Colonic mucosa (tissue), 4 donors: ENCODE measurements at regions not wholly inside any gene's neighbourhood (a gene's known extent, or its start where the extent isn't known, plus 50 kb on each side); places are given as distances from the start of the nearest gene placed in this dataset.

Experiments used
- DNase-seq: peaks from one replicate; pipeline ENCODE4 v3.0.0-alpha.2; 2020
- H3K27ac ChIP-seq: fragments of 200-600 bp; one replicate; pipeline ENCODE4 v1.8.0; 2021
- H3K27me3 ChIP-seq: fragments of 200-600 bp; one replicate; pipeline ENCODE4 v1.8.0; 2021
- H3K36me3 ChIP-seq: fragments of 200-600 bp; one replicate; pipeline ENCODE4 v1.8.0; 2021
- H3K4me1 ChIP-seq: fragments of 200-600 bp; one replicate; pipeline ENCODE4 v1.8.0; 2021; ENCODE audit warnings: mild to moderate bottlenecking
- H3K4me3 ChIP-seq: fragments of 200-600 bp; one replicate; pipeline ENCODE4 v1.8.0; 2021
- H3K9ac ChIP-seq, 2 donors: one replicate each; pipeline ENCODE4 v1.7.0; 2013; ENCODE audit warnings: control low read depth in 2 of 2, low read depth in 2 of 2, low read length in 2 of 2
- H3K9me3 ChIP-seq: fragments of 200-600 bp; one replicate; pipeline ENCODE4 v1.8.0; 2021
- intact Hi-C: fragments of 100-400 bp; cut with DNase I; formaldehyde crosslinking; loops from one replicate; pipeline ENCODE4 v1.14.1; 2022
- TF ChIP-seq, protein P1 (sequence below): fragments of 200-600 bp; IDR thresholded peaks from one replicate; pipeline ENCODE4 v1.8.0; 2022; ENCODE audit warnings: antibody characterized with exemption, mild to moderate bottlenecking
- donor health status: healthy.
- donor health status: DM: no; HTN: no; CAD: no.
- donor health status: DM: no; HTN: no; CAD: no.

DNA sequence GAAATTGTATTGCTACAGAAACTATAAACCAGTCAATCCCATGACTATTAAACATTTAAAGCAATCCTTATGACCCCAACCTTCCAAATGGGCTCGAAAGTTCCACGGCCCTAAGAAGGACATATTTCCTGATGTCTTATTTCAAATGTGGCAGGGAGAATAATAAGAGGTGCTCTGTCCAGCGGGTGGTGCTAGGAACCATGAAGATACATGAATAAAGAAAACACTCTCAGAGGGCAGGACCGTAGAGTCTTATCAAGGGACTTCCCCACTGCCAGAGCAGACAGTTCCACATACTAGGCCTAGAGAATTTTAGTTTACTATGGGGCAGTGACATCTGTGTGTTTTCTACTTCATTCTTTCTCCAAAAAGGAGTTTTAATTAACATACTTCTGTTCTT lies 187.1 kb upstream of the PIK3C3 start:
- Histone ChIP-seq H3K4me1 (no peaks in the 10 kb centered on the region), H3K27ac (no peak overlapping the region), H3K9me3 (no peaks in the 10 kb centered on the region), H3K4me3 (no peak overlapping the region), H3K9ac (no peak overlapping the region), H3K36me3 (no peaks in the 10 kb centered on the region), H3K27me3 (no peaks in the 10 kb centered on the region)
- TF ChIP-seq, protein P1, sequence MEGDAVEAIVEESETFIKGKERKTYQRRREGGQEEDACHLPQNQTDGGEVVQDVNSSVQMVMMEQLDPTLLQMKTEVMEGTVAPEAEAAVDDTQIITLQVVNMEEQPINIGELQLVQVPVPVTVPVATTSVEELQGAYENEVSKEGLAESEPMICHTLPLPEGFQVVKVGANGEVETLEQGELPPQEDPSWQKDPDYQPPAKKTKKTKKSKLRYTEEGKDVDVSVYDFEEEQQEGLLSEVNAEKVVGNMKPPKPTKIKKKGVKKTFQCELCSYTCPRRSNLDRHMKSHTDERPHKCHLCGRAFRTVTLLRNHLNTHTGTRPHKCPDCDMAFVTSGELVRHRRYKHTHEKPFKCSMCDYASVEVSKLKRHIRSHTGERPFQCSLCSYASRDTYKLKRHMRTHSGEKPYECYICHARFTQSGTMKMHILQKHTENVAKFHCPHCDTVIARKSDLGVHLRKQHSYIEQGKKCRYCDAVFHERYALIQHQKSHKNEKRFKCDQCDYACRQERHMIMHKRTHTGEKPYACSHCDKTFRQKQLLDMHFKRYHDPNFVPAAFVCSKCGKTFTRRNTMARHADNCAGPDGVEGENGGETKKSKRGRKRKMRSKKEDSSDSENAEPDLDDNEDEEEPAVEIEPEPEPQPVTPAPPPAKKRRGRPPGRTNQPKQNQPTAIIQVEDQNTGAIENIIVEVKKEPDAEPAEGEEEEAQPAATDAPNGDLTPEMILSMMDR: no peak
- intact Hi-C loops: no loop called here
- DNase-seq: no peak

DNA sequence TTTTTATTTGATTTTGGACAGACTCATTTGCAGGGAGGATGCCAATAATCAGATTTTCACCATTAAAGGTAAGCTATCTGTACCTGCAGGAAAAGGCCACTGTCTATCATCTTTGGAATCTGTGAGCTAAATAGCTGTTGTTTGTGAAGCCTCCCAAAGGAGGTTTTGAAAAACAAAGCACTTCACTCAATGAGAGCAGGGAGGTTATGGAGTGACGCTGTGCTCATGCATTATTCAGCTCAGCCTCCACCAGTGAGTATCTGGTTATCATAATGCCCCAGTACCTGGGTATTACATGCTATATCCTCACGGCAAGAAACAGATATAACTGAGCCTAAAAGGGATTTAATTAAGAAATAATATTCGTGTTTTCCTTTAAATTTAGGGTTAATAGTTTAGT lies 189.6 kb upstream of the PIK3C3 start:
- intact Hi-C loops: no loop called here
- TF ChIP-seq, protein P1: no peak

DNA sequence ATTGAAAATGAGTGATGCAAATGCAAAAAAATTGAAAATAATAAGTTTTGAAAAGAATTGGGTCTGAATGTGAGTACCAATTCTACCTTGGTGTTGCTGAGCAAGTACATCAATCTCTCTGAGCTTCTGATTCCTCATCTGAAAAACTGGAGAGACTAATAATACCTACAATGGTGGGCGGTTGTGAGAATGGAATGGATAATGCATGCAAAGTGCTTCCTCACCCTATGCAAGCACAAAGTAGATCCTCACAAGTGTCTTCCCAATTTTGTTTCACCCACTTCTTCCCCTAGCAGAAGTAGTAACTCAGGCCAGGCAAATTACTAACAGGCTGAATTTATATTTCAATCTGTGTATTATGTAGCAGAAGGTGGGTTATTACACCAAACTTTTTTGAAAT lies 191.7 kb upstream of the PIK3C3 start:
- DNase-seq: no peak
- intact Hi-C loops: no loop called here
- TF ChIP-seq, protein P1: no peak
- no peak overlapping the region for H3K9ac ChIP-seq
- H3K27ac ChIP-seq: no peak overlapping the region
- H3K36me3 ChIP-seq: no peaks in the 10 kb centered on the region
- H3K4me1 ChIP-seq: no peaks in the 10 kb centered on the region
- H3K27me3 ChIP-seq: no peaks in the 10 kb centered on the region
- no peaks in the 10 kb centered on the region for H3K9me3 ChIP-seq
- no peak overlapping the region for H3K4me3 ChIP-seq

More for the DNA sequence above, 189.6 kb upstream of the PIK3C3 start:
- no peak overlapping the region for H3K4me3 ChIP-seq
- DNase-seq: no peak
- H3K27ac ChIP-seq: no peak overlapping the region
- no peaks in the 10 kb centered on the region for H3K4me1 ChIP-seq
- H3K9ac ChIP-seq: no peak overlapping the region
- H3K36me3 ChIP-seq: no peaks in the 10 kb centered on the region
- no peaks in the 10 kb centered on the region for H3K27me3 ChIP-seq
- H3K9me3 ChIP-seq: no peaks in the 10 kb centered on the region

DNA sequence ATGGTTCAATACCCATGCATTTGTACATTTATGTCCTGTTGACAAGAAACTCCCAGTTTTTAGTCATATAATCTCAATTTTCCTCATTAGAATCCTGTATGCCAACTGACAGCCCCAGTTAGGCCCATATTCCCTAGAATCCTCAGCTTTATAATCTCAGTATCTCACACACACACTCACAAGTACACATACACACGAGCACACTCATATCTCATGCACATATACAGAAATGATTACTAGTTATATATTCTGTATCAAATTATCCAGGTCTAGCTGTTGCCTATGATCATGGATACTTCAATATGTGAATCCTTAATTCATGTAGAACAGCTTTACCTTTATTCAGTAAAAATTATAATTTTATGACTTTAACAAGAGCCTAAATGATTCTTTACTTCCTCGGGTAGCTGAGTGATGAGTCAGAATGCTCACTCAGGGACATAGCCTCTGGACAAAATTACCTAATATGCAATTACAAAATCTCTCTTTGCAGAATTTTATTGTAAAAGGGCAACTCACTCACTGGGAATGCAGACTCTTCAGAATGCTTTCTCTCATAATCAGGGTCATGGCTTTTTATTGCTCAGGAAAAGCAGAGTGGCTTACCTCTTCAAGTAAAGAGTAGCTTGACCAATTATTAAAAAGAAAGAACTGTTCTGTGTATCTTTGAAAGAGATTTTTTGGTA lies 193.6 kb upstream of the PIK3C3 start:
- Histone ChIP-seq H3K27ac (no peak overlapping the region), H3K36me3 (no peaks in the 10 kb centered on the region), H3K4me1 (no peaks in the 10 kb centered on the region), H3K9ac (no peak overlapping the region), H3K4me3 (no peak overlapping the region), H3K9me3 (no peaks in the 10 kb centered on the region), H3K27me3 (no peaks in the 10 kb centered on the region)
- intact Hi-C loops: no loop called here
- DNase-seq: no peak
- TF ChIP-seq, protein P1: no peak

DNA sequence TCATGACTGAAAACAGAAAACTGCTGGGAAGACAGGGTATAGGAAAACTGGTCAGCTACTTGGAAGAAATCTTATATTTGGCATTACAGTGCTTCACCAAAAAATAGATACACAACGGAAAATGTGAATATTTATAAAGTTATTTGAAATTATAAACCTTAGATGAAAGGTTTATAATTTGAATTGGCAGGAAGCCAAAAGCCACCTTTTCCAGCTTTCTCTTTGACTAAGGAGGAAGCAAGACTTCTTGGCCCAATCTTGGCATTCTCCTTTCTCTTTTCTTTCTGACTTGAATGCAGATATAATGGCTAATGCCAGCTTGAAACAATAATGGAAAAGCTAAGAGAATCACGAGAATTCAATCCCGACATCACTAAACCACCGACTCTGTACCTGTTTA lies 196.5 kb upstream of the PIK3C3 start:
- intact Hi-C loops: no loop called here
- H3K4me3 ChIP-seq: no peak overlapping the region
- DNase-seq: no peak
- H3K36me3 ChIP-seq: no peaks in the 10 kb centered on the region
- no peak overlapping the region for H3K27ac ChIP-seq
- TF ChIP-seq, protein P1: no peak
- no peak overlapping the region for H3K9ac ChIP-seq
- no peaks in the 10 kb centered on the region for H3K9me3 ChIP-seq
- H3K27me3 ChIP-seq: no peaks in the 10 kb centered on the region
- no peaks in the 10 kb centered on the region for H3K4me1 ChIP-seq
